Sigmoid colon (tissue), 4 donors: ENCODE measurements at regions not wholly inside any gene's neighbourhood (a gene's known extent, or its start where the extent isn't known, plus 50 kb on each side); places are given as distances from the start of the nearest gene placed in this dataset.

Experiments used
- CTCF ChIP-seq, 4 experiments: fragments of 450-650 bp in 3 of 4; fragments of 200-600 bp in 1 of 4; IDR thresholded peaks; one replicate each; pipeline ENCODE4 v1.5.1; 2016 to 2019; ENCODE audit warnings: antibody characterized with exemption in 4 of 4, mild to moderate bottlenecking in 3 of 4, moderate library complexity in 2 of 4
- EP300 ChIP-seq, 4 donors: sonication (generic); formaldehyde crosslinking; IDR thresholded peaks; one replicate each; pipeline ENCODE4 v1.6.1; 2017; ENCODE audit warnings: antibody characterized with exemption in 4 of 4
- POLR2AphosphoS5 ChIP-seq, 4 donors: sonication (generic); formaldehyde crosslinking; IDR thresholded peaks; one replicate each; pipeline ENCODE4 v1.6.1; 2017; ENCODE audit warnings: antibody characterized with exemption in 4 of 4

DNA sequence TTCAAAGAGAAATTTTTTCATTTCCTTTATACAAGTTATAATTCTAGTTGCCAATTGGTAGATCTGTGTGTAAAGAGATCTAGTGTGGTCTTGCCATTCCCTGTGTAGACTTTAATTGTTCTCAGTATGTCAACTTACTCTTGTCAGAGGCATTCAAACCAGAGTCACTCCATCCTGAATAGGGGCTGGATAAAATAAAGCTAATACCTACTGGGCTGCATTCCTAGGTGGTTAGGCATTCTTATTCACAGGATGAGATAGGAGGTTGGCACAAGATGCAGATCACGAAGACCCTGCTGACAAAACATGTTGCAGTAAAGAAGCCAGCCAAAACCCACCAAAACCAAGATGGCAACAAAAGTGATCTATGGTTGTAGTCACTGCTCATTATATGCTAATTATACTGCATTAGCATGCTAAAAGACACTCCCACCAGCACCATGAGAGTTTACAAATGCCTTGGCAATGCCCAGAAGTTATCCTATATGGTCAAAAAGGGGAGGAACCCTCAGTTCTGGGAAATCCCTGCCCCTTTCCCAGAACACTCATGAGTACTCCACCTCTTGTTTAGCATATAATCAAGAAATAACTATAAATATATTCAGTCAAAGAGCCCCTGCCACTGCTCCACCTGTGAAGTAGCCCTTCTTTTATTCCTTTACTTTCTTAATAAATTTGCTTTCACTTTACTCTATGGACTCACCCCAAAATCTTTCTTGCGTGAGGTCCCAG lies 74.0 kb upstream of the ADAMTS5 start:
- TF ChIP-seq CTCF (IDR thresholded peaks at IDR 0.05) (no peak), POLR2AphosphoS5 (IDR thresholded peaks at IDR 0.05) (no peak), EP300 (IDR thresholded peaks at IDR 0.05) (no peak)
